RKO (cell line): ENCODE measurements at regions not wholly inside any gene's neighbourhood (a gene's known extent, or its start where the extent isn't known, plus 50 kb on each side); places are given as distances from the start of the nearest gene placed in this dataset.
"Not testable (repeated sequence)": the region's sequence is repeated elsewhere in the genome, so short reads cannot be mapped to it uniquely, and the experiment has no call there.

ENCODE experiments used
- DNase-seq: peaks from one replicate; pipeline ENCODE4 v3.0.0-alpha.2; 2016; ENCODE audit warnings: low spot score

- DNase-seq, result no peak
Observed at GRCh38 chr6:141244366-141244765, 888.4 kb upstream of the GJE1 start.

GRCh38 chr6:141242957-141243356 lies 889.8 kb upstream of the GJE1 start:
- DNase-seq, result no peak

GRCh38 chr6:141229296-141229695 lies 903.4 kb upstream of the GJE1 start:
- DNase-seq, result no peak

GRCh38 chr6:141218583-141218982 lies 914.1 kb upstream of the GJE1 start:
- DNase-seq, result no peak

GRCh38 chr6:141216726-141217125 lies 916.0 kb upstream of the GJE1 start:
- no peak for DNase-seq

- no peak for DNase-seq
Observed at GRCh38 chr6:141212296-141212695, 920.4 kb upstream of the GJE1 start.

GRCh38 chr6:141211845-141212244 lies 920.9 kb upstream of the GJE1 start:
- no peak for DNase-seq

- DNase-seq, result no peak
Observed at GRCh38 chr6:141210901-141211300, 921.8 kb upstream of the GJE1 start.

- DNase-seq, result no peak
Observed at GRCh38 chr6:141209890-141210289, 922.8 kb upstream of the GJE1 start.

- DNase-seq, result no peak
Observed at GRCh38 chr6:141208101-141208500, 924.6 kb upstream of the GJE1 start.

- no peak for DNase-seq
Observed at GRCh38 chr6:141203902-141204575, 928.7 kb upstream of the GJE1 start.

- DNase-seq, result no peak
Observed at GRCh38 chr6:141202626-141203025, 930.1 kb upstream of the GJE1 start.

GRCh38 chr6:141199074-141199473 lies 933.7 kb upstream of the GJE1 start:
- DNase-seq, result no peak

GRCh38 chr6:141195251-141195832 lies 937.4 kb upstream of the GJE1 start:
- no peak for DNase-seq

- DNase-seq, result no peak
Observed at GRCh38 chr6:141183368-141183767, 949.4 kb upstream of the GJE1 start.

- not testable (repeated sequence) for DNase-seq
Observed at GRCh38 chr6:141175458-141175857, 957.3 kb upstream of the GJE1 start.

GRCh38 chr6:141174932-141175331 lies 957.8 kb upstream of the GJE1 start:
- no peak for DNase-seq

GRCh38 chr6:141173529-141173928 lies 959.2 kb upstream of the GJE1 start:
- no peak for DNase-seq

GRCh38 chr6:141169419-141169818 lies 963.3 kb upstream of the GJE1 start:
- DNase-seq, result no peak

GRCh38 chr6:141167945-141168344 lies 964.8 kb upstream of the GJE1 start:
- no peak for DNase-seq

- DNase-seq, result no peak
Observed at GRCh38 chr6:141165002-141165665, 967.6 kb upstream of the GJE1 start.

- DNase-seq, result no peak
Observed at GRCh38 chr6:141164042-141164743, 968.5 kb upstream of the GJE1 start.

GRCh38 chr6:141163107-141163506 lies 969.6 kb upstream of the GJE1 start:
- no peak for DNase-seq
